Liver (tissue), 8 donors: ENCODE measurements at regions not wholly inside any gene's neighbourhood (a gene's known extent, or its start where the extent isn't known, plus 50 kb on each side); places are given as distances from the start of the nearest gene placed in this dataset.
A peak's percentile ranks its signal among the peaks of the same experiment; 100 is the strongest.

Source experiments
- DNase-seq: peaks from one replicate; pipeline ENCODE4 v3.0.0-alpha.2; 2017; ENCODE audit warnings: low spot score
- H3K27ac ChIP-seq, 2 donors: one replicate each; pipeline ENCODE4 v1.7.0; 2013; ENCODE audit warnings: inconsistent platforms in 2 of 2, low read length in 2 of 2, control low read depth in 1 of 2, low read depth in 1 of 2, mild to moderate bottlenecking in 1 of 2
- H3K27me3 ChIP-seq, 4 donors: one replicate each; pipeline versions ENCODE4 v1.6.1 to v1.7.0; 2013; ENCODE audit warnings: low read length in 3 of 4, inconsistent platforms in 1 of 4, mild to moderate bottlenecking in 1 of 4, moderate library complexity in 1 of 4; ENCODE audit not compliant: control insufficient read depth in 4 of 4, insufficient read depth in 4 of 4
- H3K36me3 ChIP-seq, 4 donors: one replicate each; pipeline versions ENCODE4 v1.6.1 to v1.7.0; 2013; ENCODE audit warnings: low read length in 3 of 4, mild to moderate bottlenecking in 3 of 4, low read depth in 1 of 4, moderate library complexity in 1 of 4; ENCODE audit not compliant: control insufficient read depth in 4 of 4, insufficient read depth in 3 of 4
- H3K4me1 ChIP-seq, 4 donors: one replicate each; pipeline versions ENCODE4 v1.6.1 to v1.7.0; 2013; ENCODE audit warnings: low read length in 3 of 4, mild to moderate bottlenecking in 3 of 4, moderate library complexity in 1 of 4; ENCODE audit not compliant: control insufficient read depth in 4 of 4, insufficient read depth in 4 of 4
- H3K4me3 ChIP-seq, 3 donors: one replicate each; pipeline versions ENCODE4 v1.6.1 to v1.7.0; 2013; ENCODE audit warnings: low read length in 3 of 3, control low read depth in 1 of 3, low read depth in 1 of 3, mild to moderate bottlenecking in 1 of 3
- H3K9ac ChIP-seq, 2 donors: one replicate each; pipeline ENCODE4 v1.7.0; 2013; ENCODE audit warnings: low read length in 2 of 2, mild to moderate bottlenecking in 2 of 2, moderate library complexity in 2 of 2, control low read depth in 1 of 2, low read depth in 1 of 2
- H3K9me3 ChIP-seq, 4 donors: one replicate each; pipeline versions ENCODE4 v1.6.1 to v1.7.0; 2013; ENCODE audit warnings: low read length in 3 of 4; ENCODE audit not compliant: control insufficient read depth in 4 of 4
- ATF3 ChIP-seq: IDR thresholded peaks from 2 replicates; pipeline ENCODE4 v1.6.1; 2016; ENCODE audit warnings: antibody characterized with exemption
- EGR1 ChIP-seq, 2 donors: IDR thresholded peaks; 2 replicates each; pipeline ENCODE4 v1.6.1; 2016 to 2018; ENCODE audit warnings: antibody characterized with exemption in 2 of 2, low read depth in 2 of 2
- FOXA1 ChIP-seq: IDR thresholded peaks from 2 replicates; pipeline ENCODE4 v1.6.1; 2016; ENCODE audit warnings: antibody characterized with exemption
- FOXA2 ChIP-seq: IDR thresholded peaks from 2 replicates; pipeline ENCODE4 v1.6.1; 2016; ENCODE audit warnings: antibody characterized with exemption
- GABPA ChIP-seq, 2 donors: IDR thresholded peaks in 1 of 2; conservative IDR thresholded peaks in 1 of 2; 2 replicates each; pipeline ENCODE4 v1.6.1; 2016; ENCODE audit warnings: antibody characterized with exemption in 2 of 2, mild to moderate bottlenecking in 1 of 2, moderate library complexity in 1 of 2
- HNF4A ChIP-seq, 2 donors: conservative IDR thresholded peaks; 2 replicates each; pipeline ENCODE4 v1.6.1; 2016; ENCODE audit warnings: antibody characterized with exemption in 2 of 2, mild to moderate bottlenecking in 2 of 2
- HNF4G ChIP-seq: IDR thresholded peaks from 2 replicates; pipeline ENCODE4 v1.6.1; 2016; ENCODE audit warnings: antibody characterized with exemption
- JUND ChIP-seq, 2 donors: IDR thresholded peaks; 2 replicates each; pipeline ENCODE4 v1.6.1; 2016; ENCODE audit warnings: antibody characterized with exemption in 2 of 2
- MAX ChIP-seq: IDR thresholded peaks from 2 replicates; pipeline ENCODE4 v1.6.1; 2016; ENCODE audit warnings: antibody characterized with exemption
- RAD21 ChIP-seq, 2 donors: IDR thresholded peaks; 2 replicates each; pipeline ENCODE4 v1.6.1; 2016; ENCODE audit warnings: antibody characterized with exemption in 2 of 2, mild to moderate bottlenecking in 2 of 2
- REST ChIP-seq: IDR thresholded peaks from 2 replicates; pipeline ENCODE4 v1.6.1; 2016; ENCODE audit warnings: antibody characterized with exemption, mild to moderate bottlenecking
- RXRA ChIP-seq, 2 donors: IDR thresholded peaks; 2 replicates each; pipeline ENCODE4 v1.6.1; 2017 to 2018; ENCODE audit warnings: antibody characterized with exemption in 2 of 2, mild to moderate bottlenecking in 1 of 2
- SP1 ChIP-seq: IDR thresholded peaks from 2 replicates; pipeline ENCODE4 v1.6.1; 2018; ENCODE audit warnings: antibody characterized with exemption, mild to moderate bottlenecking
- TAF1 ChIP-seq: conservative IDR thresholded peaks from 2 replicates; pipeline ENCODE4 v1.6.1; 2016; ENCODE audit warnings: antibody characterized with exemption, mild to moderate bottlenecking
- WGBS: extraction: QIAGEN DNeasy Blood & Tissue Kit; methylation state at CpG from one replicate; pipeline ENCODE4 v1.1.7; 2013; 5-methylcytosine and 5-hydroxymethylcytosine counted together
- TF ChIP-seq, protein P1 (sequence below): IDR thresholded peaks from 2 replicates; pipeline ENCODE4 v1.6.1; 2016; ENCODE audit warnings: antibody characterized with exemption
- TF ChIP-seq, protein P2 (sequence below): fragments of 150-350 bp; IDR thresholded peaks from 2 replicates; pipeline ENCODE4 v1.5.1; 2017; ENCODE audit warnings: improper control_type of control experiment, low read depth, low read length; ENCODE audit not compliant: missing input control
- donor health status: healthy.
- donor health status: healthy.
- donor health status: healthy.
- donor health status: healthy.
- donor health status: healthy.

DNA sequence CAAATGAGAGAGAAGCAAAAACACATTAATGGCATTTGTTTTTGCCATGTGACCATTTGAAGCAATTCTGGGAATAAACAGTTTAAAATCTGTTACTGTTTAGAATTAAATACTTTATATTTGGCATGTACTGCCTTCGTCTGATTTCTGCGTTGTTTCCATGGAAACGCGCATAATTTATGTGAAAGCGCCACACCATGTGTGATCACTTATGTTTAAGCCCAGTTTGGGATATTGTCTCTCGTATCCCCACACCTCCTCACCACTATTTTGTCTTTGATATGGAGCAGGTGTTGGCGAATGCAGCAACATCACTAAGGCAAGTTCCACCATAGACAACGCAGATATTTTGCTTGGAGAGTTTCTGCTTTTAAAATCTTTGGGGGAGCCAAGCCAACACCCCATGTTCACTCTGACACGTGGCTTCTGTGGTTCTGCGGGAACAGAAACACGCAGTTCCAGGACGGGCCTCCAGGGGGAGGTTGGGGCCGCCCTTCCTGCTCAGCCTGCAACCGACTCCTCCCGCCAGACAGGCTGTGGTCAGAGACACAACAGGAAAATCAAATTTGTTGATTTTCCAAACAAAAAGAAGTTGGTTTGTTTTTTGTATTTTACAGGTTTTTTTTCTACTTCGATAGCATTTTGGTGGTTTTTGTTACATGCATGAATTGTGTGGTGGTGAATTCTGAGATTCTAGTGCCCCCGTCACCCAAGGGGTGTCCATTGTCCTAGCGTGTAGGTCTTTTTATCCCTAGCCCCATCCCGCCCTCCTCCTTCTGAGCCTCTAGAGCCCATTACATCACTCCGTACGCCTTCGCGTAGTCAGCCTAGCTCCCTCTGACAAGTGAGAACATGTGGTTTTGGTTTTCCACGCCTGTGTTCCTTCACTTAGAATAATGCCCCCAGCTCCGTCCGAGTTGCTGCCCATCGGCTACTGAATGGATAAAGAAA lies 101.9 kb upstream of the SFSWAP start:
- no peaks in the 10 kb centered on the region for H3K36me3 ChIP-seq
- 45% methylated on average over 27 of the region's 27 CpGs for WGBS
- H3K27ac ChIP-seq: no peak overlapping the region
- no peaks in the 10 kb centered on the region for H3K9me3 ChIP-seq
- no peaks in the 10 kb centered on the region for H3K4me1 ChIP-seq
- H3K4me3 ChIP-seq: no peak overlapping the region
- H3K9ac ChIP-seq: no peak overlapping the region
- DNase-seq: peak; percentile 69
- TF ChIP-seq, protein P1, sequence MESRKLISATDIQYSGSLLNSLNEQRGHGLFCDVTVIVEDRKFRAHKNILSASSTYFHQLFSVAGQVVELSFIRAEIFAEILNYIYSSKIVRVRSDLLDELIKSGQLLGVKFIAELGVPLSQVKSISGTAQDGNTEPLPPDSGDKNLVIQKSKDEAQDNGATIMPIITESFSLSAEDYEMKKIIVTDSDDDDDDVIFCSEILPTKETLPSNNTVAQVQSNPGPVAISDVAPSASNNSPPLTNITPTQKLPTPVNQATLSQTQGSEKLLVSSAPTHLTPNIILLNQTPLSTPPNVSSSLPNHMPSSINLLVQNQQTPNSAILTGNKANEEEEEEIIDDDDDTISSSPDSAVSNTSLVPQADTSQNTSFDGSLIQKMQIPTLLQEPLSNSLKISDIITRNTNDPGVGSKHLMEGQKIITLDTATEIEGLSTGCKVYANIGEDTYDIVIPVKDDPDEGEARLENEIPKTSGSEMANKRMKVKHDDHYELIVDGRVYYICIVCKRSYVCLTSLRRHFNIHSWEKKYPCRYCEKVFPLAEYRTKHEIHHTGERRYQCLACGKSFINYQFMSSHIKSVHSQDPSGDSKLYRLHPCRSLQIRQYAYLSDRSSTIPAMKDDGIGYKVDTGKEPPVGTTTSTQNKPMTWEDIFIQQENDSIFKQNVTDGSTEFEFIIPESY: no peak
- TF ChIP-seq RAD21 (IDR thresholded peaks at IDR 0.05): peak; percentile 72 to 80
- TF ChIP-seq HNF4G: no peak
- TF ChIP-seq HNF4A (conservative IDR thresholded peaks at IDR 0.05): no peak
- TF ChIP-seq ATF3: no peak
- TF ChIP-seq, protein P2, sequence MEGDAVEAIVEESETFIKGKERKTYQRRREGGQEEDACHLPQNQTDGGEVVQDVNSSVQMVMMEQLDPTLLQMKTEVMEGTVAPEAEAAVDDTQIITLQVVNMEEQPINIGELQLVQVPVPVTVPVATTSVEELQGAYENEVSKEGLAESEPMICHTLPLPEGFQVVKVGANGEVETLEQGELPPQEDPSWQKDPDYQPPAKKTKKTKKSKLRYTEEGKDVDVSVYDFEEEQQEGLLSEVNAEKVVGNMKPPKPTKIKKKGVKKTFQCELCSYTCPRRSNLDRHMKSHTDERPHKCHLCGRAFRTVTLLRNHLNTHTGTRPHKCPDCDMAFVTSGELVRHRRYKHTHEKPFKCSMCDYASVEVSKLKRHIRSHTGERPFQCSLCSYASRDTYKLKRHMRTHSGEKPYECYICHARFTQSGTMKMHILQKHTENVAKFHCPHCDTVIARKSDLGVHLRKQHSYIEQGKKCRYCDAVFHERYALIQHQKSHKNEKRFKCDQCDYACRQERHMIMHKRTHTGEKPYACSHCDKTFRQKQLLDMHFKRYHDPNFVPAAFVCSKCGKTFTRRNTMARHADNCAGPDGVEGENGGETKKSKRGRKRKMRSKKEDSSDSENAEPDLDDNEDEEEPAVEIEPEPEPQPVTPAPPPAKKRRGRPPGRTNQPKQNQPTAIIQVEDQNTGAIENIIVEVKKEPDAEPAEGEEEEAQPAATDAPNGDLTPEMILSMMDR: peak; percentile 70
- H3K27me3 ChIP-seq: peaks cover 0 to 3% (median 0%) of the 10 kb centered on the region in 4 donors

DNA sequence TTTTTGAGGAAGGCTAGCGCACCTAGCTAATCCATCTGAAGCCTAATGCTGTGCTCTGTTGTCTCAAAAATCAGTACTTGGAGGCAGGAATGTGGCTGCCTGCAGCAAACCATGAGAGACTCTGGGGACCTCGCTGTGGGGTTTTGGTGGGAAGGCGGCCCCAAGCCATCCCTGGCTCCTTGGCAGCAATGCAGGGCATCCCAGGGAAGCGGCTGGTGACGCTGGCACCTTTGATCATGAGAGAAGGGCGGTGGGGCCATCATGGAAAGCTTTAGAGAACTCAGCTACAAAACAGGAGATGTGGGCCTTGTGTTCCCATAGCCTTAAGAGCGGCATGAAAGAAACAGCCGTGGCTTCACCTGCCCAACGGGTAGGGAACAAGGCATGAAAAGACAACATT lies 101.1 kb upstream of the SFSWAP start:
- Histone ChIP-seq H3K27ac (no peak overlapping the region), H3K9ac (no peak overlapping the region), H3K4me3 (no peak overlapping the region), H3K36me3 (no peaks in the 10 kb centered on the region), H3K27me3 (peaks cover 0 to 3% (median 0%) of the 10 kb centered on the region in 4 donors), H3K4me1 (no peaks in the 10 kb centered on the region), H3K9me3 (no peaks in the 10 kb centered on the region)
- no peak for DNase-seq
- TF ChIP-seq, protein P2: no peak
- no peak for TF ChIP-seq RXRA (IDR thresholded peaks at IDR 0.05)
- no peak for TF ChIP-seq HNF4A (conservative IDR thresholded peaks at IDR 0.05)
- TF ChIP-seq, protein P1: no peak
- TF ChIP-seq GABPA (IDR thresholded peaks at IDR 0.05 in 1 of 2, conservative IDR thresholded peaks at IDR 0.05 in 1 of 2): no peak
- no peak for TF ChIP-seq TAF1
- TF ChIP-seq ATF3: no peak
- no peak for TF ChIP-seq FOXA2
- TF ChIP-seq FOXA1: no peak
- no peak for TF ChIP-seq JUND (IDR thresholded peaks at IDR 0.05)
- no peak for TF ChIP-seq RAD21 (IDR thresholded peaks at IDR 0.05)
- no peak for TF ChIP-seq SP1
- no peak for TF ChIP-seq HNF4G
- no peak for TF ChIP-seq REST
- no peak for TF ChIP-seq EGR1 (IDR thresholded peaks at IDR 0.05; ENCODE audit: low read depth in 2 of 2)
- no peak for TF ChIP-seq MAX
- WGBS: 90% methylated on average over 9 of the region's 9 CpGs
